Activated CD4-positive, alpha-beta T cell treated with anti-CD3 and anti-CD28 coated beads for 48 hours (primary cell): ENCODE measurements at regions not wholly inside any gene's neighbourhood (a gene's known extent, or its start where the extent isn't known, plus 50 kb on each side); places are given as distances from the start of the nearest gene placed in this dataset.
A peak's percentile ranks its signal among the peaks of the same experiment; 100 is the strongest.

Experiments
- DNase-seq: peaks from one replicate; pipeline ENCODE4 v3.0.0-alpha.2; 2020

- DNase-seq, result no peak
These were observed 52.2 kb upstream of the SPACA1 start for GRCh38 chr6:87995461-87995860.

DNA sequence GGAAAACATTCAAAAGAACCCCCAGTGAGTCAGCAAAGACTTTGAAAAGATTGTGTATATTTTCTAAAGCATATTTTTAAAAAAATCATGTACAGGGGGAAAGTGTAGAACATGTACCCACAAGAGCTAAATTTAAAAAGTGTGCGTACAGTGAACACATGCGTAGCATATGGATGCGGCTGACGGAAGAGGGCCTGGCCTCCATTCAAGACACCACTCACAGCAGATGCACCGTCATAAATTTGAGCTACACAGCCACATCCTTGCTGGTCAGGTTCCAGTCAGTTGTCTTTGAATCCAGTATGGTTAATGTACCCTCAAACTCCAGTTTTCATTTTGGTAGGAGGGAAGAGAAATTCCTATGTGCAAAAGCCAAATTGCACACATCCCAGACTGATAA is 54.3 kb upstream of the SPACA1 start:
- no peak for DNase-seq

- DNase-seq, result no peak
These were observed 56.8 kb upstream of the SPACA1 start for GRCh38 chr6:87990871-87991270.

DNA sequence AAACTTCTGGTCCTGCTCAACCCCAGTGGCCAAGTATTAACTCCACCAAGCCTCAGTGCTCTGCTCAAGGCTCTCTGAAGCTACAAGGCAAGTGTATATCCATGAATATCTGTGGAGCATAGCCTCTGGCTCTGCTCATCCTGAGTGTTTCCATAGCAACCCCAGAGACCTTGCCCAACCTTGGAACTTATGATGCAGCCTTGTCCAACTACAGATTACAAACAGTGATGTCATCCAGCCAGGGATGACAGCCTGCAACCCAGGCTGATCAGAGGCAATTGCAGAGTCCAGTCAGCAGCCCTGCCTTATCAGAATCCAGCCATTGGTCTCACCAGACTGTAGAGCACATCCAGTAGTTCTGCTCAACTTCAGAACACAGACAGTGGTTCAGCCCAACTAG is 65.5 kb upstream of the SPACA1 start:
- DNase-seq, result no peak

DNA sequence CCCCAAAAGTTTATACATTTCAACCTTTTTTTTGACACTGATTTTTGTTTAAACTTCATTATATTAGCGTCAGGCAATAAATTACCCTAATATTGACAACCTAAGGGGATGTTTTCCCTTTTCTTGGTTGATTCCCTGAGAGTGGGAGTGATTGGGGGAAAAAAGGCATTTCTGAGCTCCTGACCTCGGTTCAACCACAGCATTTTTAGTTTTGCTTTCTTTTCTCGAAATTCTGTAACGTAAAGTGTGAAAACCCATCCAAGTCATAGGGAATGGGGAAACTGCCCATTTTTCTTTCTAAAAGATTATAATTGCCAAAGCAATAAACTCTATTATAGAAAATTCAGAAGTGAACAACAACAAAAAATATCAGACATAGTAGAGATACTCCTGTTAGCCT is 67.9 kb upstream of the SPACA1 start:
- no peak for DNase-seq

- DNase-seq, result no peak
These were observed 71.0 kb upstream of the SPACA1 start for GRCh38 chr6:87976616-87977015.

GRCh38 chr6:87975561-87975960 is 72.1 kb upstream of the SPACA1 start:
- no peak for DNase-seq

GRCh38 chr6:87972279-87972678 is 75.4 kb upstream of the SPACA1 start:
- DNase-seq, result no peak

DNA sequence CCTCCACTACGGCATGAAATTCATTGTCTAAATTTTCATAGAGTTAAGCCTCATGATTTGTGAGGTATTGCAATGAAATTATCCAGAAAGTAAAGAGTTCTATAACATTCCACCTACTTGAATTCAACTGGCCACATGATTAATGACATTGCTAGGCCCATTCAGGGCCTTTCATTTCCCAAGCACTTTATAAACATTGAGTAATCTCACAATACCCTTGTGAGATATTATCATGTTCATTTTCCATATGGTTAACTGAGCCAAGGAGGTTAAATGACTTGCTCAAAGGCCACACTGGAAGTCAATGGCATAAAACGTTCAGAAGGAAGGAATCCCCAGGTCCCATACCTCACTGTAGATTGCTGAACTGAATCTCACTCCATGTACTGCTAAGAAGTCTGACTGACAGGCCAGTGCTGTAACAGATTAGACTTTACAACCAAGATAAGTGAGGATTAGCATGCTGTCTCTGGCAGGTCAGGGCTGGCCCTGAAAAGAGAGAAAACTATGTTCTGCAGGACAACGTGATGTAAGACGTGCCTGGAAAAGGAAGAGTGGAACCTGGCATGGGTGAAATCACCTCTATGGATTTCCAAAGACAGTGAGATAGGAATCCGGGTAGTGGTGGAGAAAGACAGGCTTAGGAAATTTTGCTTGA is 75.9 kb upstream of the SPACA1 start:
- no peak for DNase-seq

DNA sequence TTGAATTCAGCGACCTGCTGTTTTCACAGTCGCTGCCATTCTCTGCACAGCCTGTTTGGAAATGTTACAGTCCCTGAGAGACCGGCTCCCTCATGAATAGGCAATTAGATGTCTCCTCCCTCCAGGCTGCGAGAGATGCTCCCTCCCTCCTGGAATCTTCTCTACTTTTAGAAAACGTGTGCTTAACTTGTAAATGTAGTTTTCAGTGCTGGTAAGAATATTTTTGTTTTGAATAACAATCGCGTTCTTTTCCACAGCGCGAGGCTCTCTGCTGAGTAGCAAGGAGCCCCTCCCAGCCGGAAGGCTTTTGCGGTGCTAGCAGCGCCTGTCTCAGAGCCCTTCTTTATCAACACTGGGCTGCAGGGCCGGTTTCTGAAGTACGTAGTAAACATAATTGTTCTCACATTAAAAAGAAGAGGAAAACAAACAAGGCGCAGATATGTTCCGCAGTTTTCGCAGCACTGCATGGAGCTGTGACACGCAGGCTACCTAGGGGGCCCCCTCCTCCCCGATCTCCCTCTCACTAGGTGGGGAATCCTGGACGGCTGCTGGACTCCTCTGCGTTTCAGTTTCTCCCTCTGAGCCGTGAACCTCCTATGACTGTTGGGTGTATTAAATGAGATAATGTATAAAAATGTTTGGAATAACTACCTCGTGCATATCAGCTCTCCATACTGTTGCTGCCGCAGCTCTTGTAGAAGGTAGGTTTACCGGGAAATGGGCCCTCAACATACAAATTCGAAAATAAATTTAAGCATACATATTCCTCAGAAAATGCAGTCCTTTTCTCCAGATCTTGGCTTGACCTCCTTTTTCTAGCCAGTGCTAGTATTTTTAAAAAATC is 79.0 kb upstream of the SPACA1 start:
- DNase-seq, result peak; percentile 15

DNA sequence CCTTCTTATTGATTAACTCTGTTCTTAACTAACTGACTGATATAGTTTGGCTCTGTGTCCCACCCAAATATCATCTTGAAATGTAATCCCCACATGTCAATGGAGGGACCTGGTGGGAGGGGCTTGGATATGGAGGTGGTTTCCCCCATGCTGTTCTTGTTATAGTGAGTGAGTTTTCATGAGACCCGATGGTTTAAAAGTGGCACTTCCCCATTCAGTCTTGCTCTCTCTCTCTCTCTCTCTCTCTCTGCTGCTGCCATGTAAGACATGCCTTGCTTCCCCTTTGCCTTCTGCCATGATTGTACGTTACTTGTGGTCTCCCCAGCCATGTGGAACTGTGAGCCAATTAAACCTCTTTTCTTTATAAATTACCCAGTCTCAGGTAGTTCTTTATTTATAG is 81.8 kb upstream of the SPACA1 start:
- DNase-seq, result no peak

DNA sequence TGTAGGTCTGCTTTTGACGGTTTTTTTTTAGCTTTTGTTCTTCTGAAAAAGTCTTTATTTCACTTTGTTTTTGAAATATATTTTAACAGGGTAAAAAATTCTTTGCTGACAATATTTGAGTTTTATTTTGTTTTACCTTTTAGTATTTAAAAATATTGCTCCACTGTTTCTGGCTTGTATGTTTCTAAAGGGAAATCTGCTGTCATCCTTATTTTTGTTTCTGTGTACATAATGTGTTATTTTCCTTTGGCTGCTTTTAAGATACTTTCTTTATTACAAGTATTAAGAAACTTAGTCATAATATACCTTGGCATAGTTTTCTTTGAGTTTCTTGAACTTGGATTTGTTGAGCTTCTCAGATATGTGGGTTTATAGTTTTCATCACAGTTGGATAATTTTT is 88.6 kb upstream of the SPACA1 start:
- no peak for DNase-seq

DNA sequence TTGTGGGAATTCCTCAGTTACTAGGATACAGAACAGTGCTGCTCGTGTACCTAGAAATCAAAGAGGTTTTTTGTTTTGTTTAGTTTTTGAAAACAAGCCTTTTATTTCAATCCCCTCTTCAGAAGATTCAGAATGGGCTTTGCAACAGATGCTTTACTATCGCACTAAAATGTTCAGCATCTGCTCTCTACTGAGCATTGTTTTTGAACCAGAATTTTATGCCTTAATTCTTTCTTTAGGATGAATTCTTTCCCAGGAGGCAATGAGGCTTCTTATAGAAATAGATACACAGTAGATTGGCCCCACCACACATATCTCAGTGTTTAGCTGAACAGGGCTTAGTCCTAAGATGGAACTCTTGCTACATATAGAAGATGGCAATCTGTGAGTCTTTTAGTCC is 95.9 kb upstream of the SPACA1 start:
- DNase-seq, result no peak

GRCh38 chr6:87950614-87951013 is 97.0 kb upstream of the SPACA1 start:
- DNase-seq, result no peak

DNA sequence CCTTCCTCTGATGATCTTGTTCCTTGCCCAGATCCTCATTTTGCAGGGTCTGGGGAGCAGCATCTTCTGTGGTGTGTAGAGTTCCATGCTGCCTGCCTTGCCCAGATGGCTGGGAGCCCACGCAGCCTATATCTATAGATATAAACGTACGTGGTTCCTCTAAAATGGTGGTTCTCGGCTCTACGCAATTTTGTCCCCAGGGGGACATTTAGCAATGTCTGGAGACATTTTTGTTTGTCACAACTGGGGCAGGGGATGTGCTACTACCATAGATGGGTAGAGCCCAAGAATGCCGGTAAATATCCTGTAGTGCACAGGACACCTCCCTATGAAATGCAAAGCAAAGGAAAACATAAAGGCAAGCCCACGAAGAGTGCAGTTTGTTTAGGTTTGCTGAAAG is 98.4 kb upstream of the SPACA1 start:
- no peak for DNase-seq

DNA sequence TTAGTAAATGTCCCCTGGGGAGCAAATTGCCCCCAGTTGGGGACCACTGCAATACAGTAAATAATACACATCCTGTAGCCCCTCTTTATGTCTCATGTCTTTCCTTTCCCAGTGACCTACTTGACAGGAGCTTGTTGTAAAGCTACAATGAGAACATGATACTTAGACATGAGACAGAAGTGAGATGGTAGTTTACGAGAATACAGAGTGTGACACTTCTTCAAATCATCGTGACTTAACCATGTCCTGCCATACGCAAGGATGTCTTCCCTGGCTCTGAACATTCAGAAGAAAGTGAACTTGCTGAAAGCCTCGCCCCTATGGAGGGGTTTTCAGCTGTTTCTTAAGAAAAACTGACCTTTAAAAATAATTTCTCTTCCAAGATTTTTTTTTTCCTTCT is 101.0 kb upstream of the SPACA1 start:
- DNase-seq, result no peak

DNA sequence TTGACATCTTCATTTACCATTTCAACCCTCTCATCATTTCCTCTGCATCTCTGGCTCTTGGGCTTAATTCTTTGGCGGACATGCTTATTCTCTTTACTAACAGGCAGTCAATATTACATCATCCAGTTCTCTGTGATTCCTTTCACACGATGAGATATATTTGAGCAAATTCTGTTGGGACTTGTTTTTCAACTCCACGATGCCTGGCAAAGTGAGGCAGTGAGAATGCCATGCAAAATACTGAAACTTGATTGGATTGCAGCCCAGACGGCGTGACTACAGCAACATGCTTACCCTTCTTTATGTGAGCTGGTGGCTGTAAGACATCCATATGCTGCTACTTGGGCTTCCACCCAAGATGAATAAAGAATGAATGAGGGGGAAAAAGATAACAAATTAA is 101.7 kb upstream of the SPACA1 start:
- DNase-seq, result no peak

- no peak for DNase-seq
These were observed 102.5 kb upstream of the SPACA1 start for GRCh38 chr6:87945181-87945580.

GRCh38 chr6:87944541-87944954 is 103.1 kb upstream of the SPACA1 start:
- DNase-seq, result no peak

- DNase-seq, result no peak
These were observed 104.5 kb upstream of the SPACA1 start for GRCh38 chr6:87943191-87943590.

GRCh38 chr6:87941556-87942358 is 105.9 kb upstream of the SPACA1 start:
- DNase-seq, result no peak

DNA sequence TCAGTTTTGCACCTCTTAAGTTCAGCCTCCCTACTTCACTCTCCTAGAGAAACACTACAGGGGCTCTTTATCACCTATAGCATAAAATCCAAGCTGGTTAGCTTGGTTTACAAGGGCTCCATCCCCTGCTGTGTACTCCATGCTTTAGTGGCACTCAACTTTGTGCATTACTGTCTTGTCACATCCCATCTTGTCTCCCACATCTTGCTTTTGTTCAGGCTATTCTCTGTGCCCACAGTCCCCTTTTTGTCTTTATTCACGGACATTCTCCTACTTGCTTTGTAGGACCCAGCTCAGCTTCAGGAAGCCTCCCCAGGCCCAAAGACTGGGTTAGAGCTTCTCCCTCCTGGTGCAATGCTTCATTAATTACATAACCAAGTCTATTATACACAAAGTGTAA is 107.9 kb upstream of the SPACA1 start:
- DNase-seq, result no peak

GRCh38 chr6:87938287-87938686 is 109.4 kb upstream of the SPACA1 start:
- no peak for DNase-seq

- DNase-seq, result no peak
These were observed 111.6 kb upstream of the SPACA1 start for GRCh38 chr6:87936065-87936464.
